ENCODE measurements at regions not wholly inside any gene's neighbourhood (a gene's known extent, or its start where the extent isn't known, plus 50 kb on each side); places are given as distances from the start of the nearest gene placed in this dataset.

GRCh38 chr6:85396159-85396808 is 53.6 kb upstream of the NT5E start:
- DNase-seq (ENCODE audit: low read depth) = no peak

- DNase-seq (ENCODE audit: low read depth) = no peak
Observed at GRCh38 chr6:85395746-85396145, 54.1 kb upstream of the NT5E start.

- no peak for DNase-seq (ENCODE audit: low read depth)
Observed at GRCh38 chr6:85394853-85395538, 54.9 kb upstream of the NT5E start.

- DNase-seq (ENCODE audit: low read depth) = no peak
Observed at GRCh38 chr6:85394199-85394598, 55.7 kb upstream of the NT5E start.

- no peak for DNase-seq (ENCODE audit: low read depth)
Observed at GRCh38 chr6:85392379-85392778, 57.5 kb upstream of the NT5E start.

- DNase-seq (ENCODE audit: low read depth) = no peak
Observed at GRCh38 chr6:85390775-85391174, 59.1 kb upstream of the NT5E start.

GRCh38 chr6:85390105-85390728 is 59.7 kb upstream of the NT5E start:
- no peak for DNase-seq (ENCODE audit: low read depth)

GRCh38 chr6:85389151-85389797 is 60.6 kb upstream of the NT5E start:
- peak; percentile 29 for DNase-seq (ENCODE audit: low read depth)

- DNase-seq (ENCODE audit: low read depth) = no peak
Observed at GRCh38 chr6:85388531-85388930, 61.4 kb upstream of the NT5E start.

- no peak for DNase-seq (ENCODE audit: low read depth)
Observed at GRCh38 chr6:85385636-85386315, 64.1 kb upstream of the NT5E start.

GRCh38 chr6:85383042-85383441 is 66.8 kb upstream of the NT5E start:
- DNase-seq (ENCODE audit: low read depth) = no peak

- DNase-seq (ENCODE audit: low read depth) = no peak
Observed at GRCh38 chr6:85382541-85382940, 67.3 kb upstream of the NT5E start.

GRCh38 chr6:85372915-85373270 is 77.0 kb upstream of the NT5E start:
- no peak for DNase-seq (ENCODE audit: low read depth)

GRCh38 chr6:85372188-85372914 is 77.5 kb upstream of the NT5E start:
- DNase-seq (ENCODE audit: low read depth) = no peak

- DNase-seq (ENCODE audit: low read depth) = no peak
Observed at GRCh38 chr6:85368631-85369030, 81.3 kb upstream of the NT5E start.

- DNase-seq (ENCODE audit: low read depth) = no peak
Observed at GRCh38 chr6:85364344-85364743, 85.5 kb upstream of the NT5E start.

- DNase-seq (ENCODE audit: low read depth) = no peak
Observed at GRCh38 chr6:85363870-85364269, 86.0 kb upstream of the NT5E start.

GRCh38 chr6:85362652-85363310 is 87.1 kb upstream of the NT5E start:
- no peak for DNase-seq (ENCODE audit: low read depth)

GRCh38 chr6:85361643-85362014 is 88.3 kb upstream of the NT5E start:
- DNase-seq (ENCODE audit: low read depth) = no peak

- no peak for DNase-seq (ENCODE audit: low read depth)
Observed at GRCh38 chr6:85360794-85361642, 88.9 kb upstream of the NT5E start.

Data from activated T-cell treated with anti-CD3 and anti-CD28 coated beads for 48 hours (primary cell).